GM18909 (cell line): ENCODE measurements at regions not wholly inside any gene's neighbourhood (a gene's known extent, or its start where the extent isn't known, plus 50 kb on each side); places are given as distances from the start of the nearest gene placed in this dataset.

ENCODE experiments used
- ATAC-seq: cut with Tn5 transposase; IDR thresholded peaks from one replicate; pipeline ENCODE4 v1.9.1; 2021; ENCODE audit warnings: mild to moderate bottlenecking; ENCODE audit not compliant: unreplicated experiment, poor library complexity

DNA sequence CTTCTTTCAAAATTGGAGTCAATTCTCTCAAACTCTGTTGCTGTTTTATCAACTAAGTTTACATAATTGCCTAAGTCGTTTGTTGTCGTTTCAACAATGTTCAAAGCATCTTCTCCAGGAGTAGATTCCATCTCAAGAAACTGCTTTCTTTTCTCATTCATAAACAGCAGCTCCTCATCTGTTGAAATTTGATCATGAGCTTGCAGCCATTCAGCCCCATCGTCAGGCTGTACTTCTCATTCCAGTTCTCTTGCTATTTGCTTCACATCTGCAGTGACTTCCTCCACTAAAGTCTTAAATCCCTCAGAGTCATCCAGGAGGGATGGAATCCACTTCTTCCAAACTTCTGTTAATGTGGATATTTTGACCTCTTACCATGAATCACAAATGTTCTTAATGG lies 230.6 kb downstream of the IRF8 start:
- no peak for ATAC-seq

DNA sequence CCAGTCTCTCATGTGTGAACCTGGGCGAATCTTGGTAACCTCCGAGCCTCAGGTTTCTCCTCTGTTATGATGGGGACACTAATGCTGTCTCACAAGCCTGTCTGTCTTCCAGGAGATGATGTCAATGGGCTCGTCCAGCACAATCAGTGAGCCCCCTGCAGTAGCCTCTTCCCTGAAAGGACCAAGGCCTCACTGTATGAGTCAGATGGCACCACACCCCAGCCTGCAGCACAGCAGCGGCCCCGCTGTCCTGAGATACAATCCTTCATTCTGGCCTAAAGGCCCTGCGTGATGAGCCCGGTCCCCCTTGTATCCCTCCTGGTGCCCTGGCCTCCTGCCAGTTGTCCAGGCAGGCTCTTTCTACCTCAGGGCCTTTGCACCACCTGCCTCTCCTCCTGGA lies 234.4 kb downstream of the IRF8 start:
- ATAC-seq, result no peak

DNA sequence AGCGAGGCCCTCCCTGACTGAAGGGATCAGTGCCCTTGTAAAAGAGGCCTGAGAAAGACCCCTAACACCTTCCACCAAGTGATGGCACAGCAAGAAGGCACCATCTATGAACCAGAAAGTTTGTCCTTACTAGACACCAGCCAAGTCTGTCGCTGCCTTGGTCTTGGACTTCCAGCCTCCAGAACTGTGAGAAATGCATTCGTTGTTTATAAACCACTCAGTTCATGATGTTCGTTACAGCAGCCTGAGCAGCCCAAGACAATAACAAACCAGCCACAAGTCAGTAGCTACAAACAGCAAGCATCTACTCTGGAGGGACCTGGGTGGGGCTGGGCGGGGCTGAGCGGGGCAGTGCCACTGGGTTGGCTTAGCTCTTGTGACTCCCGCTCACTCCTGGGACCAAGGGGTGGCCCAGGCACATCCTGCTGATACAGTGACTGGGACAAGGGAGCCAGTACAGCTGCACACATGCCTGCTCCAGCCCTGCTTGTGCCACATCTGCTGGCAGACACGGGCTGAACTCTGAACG lies 234.9 kb downstream of the IRF8 start:
- ATAC-seq, result no peak

DNA sequence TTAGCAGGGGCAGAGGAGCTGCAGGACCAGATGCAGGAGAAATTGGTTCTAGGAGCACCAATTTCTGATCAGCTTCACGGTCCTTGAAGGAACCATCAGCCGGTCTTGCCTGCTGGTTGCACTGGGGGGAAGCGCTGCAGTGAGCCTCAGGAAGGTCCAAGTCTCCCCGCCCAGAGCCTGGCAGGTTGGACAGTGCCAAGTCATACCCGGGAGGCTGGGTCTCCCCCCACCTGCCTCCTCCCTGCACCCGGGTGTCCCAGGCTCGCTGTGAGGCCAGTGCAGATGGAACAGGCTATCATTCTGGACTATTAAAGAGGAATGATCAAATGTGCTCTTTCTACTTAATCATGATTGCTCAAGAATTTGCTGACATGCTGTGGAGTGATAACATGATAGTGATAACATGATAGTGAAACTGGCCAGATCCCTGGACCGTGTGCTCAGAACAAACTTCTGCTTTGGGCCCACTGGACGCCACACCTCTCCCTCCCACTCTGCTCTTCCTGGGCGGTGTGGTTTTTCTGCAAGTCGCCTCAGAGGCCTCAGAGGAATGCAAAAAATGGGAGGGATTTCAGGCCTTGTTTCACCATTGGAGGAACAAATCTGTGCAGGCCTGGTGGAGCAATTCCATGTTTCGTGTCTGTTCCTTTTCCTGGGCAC lies 236.0 kb downstream of the IRF8 start:
- no peak for ATAC-seq

DNA sequence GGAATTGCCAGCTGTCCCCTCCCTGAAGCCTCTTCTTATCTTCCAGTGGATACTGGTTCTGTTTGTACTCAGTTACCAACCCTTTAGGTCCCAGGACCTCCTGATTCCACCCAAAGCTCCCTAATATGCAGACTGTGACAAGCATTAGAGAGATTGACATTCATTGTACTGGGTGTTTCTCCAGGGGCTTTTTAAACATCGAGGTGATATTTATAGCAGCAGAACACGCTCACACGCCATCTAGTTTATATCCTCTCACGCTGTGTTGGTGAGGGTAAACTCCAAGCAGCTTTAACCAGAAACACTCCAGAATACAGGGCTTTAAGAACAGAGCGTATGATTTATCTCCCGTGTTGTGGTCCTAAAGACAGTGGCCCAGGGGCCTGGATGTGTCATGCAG lies 238.4 kb downstream of the IRF8 start:
- ATAC-seq, result no peak

DNA sequence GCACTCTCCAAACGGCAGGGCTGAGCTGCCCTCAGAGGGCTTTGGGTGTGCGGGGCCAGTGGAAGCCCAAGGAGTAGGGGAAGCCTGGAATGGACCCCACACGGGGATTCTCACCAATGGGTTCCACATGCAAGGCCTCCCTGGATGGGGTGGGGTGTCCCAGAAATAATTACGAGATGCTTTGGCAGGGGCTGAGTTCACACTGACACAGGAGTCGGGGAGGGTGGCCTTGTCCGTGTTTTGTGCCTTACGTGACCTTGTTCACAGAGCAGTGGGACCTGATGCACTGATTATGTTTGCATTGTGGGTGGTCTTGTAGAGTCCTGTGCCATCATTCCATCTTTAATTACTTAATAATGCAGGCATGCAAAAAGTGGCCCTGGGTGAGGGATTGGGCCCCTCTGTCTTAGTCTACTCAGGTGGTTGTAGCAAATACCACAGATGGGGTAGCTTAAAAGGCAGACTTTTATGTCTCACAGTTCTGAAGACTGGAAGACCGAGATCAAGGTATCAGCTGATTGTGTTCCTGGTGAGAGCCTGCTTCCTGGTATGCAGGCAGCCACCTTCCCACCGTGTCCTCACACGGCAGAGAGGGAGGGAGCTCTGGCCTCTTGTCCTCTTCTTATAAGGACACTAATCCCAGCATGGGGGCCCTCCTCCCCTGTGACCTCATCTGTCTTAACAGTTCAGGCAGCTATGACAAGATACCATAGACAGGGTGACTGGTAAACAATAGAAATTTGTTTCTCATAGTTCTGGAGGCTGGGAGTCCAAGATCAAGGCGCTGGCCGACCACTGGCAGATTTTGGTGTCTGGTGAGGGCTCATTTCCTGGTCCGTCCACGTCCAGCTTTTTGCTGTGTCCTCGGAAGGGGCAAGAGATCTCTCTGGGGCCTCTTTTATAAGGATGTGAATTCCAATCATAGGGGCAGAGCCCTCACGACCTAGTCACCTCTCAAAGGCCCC lies 239.4 kb downstream of the IRF8 start:
- ATAC-seq, result no peak

DNA sequence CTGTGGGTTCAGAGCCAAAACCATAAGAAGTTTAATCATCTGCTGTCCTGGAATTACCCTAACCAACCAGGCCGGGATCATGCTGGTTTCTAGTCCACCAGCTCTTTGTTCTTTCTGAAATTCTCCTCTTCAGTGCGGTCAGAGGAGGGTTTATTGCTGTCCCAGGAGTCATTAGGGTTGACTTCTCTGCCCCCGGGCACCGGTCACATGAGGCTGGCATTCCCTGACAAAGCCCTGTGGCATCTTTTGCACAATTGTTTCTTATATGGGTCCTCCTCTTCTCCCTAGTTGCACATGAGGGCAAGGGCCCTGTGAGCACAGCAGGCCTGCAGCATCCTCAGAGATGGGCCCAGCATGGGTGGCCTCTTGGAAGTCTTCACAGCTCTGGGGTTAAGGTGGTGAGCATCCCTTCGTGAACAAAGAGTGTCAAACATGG lies 243.9 kb downstream of the IRF8 start:
- no peak for ATAC-seq

DNA sequence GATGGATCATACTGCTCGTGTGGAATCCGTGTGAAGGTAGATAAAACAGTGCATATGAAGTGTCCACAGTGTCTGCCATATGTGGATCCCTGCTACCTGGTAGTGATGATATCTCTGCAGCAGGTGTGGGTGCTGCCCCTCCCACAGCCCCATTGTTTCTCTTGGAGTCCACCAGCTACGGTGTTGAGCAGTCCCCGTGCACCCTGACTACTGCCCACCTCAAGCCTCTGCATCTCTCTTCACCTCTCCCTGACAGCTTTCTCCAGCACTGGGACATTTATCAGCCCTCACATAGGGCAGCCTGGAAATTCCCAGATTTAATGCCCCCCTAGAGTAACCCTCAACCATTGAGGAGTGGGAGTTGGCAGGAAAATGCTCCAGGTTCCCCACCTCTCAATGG lies 244.7 kb downstream of the IRF8 start:
- no peak for ATAC-seq

DNA sequence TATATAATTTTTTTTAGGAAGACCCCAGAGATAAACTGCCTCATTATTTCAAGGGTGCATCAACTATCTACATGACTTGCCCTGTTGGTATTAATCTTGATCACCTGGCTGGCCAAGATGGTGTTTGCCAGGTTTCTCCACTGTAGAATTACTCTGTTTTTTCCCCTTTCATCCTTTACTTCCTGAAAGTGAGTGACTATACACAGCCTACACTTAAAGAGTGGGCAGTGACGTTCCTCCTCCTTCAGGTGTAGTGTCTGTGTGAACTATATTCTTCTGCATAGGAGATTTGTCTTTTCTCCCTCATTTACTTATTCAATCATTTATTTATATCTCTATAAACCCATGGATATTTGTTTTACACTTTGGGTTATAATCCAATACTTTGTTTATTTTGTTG lies 246.7 kb downstream of the IRF8 start:
- no peak for ATAC-seq

DNA sequence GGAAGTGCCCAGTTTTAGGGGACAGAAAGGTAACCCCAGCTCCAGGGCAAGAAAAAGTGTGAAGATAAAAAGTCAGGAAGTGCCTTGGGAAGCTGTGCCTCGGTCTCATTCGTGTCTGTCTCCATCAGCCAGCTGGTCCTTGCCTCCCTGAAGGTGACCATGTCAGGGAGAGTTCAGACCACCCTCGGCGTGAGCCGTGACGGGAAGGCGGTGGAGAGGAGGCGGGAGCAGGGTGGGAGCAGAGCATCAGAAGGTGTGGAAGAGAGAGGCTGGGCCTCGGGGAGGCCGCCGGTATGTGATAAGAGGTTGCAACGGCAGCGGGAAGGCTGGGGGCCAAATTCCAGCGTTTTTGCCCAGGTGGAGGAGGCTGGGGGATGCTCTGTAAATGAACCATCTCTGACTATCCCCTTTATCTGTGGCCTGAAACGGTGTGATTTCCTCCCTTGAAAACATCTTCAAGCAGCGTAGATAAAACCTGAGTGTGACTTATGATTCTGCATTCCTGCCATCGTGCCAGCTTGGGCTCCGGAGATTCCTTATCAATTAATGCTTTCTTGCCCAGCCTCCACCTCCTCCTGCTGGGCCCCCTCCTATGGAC lies 251.8 kb downstream of the IRF8 start:
- no peak for ATAC-seq

DNA sequence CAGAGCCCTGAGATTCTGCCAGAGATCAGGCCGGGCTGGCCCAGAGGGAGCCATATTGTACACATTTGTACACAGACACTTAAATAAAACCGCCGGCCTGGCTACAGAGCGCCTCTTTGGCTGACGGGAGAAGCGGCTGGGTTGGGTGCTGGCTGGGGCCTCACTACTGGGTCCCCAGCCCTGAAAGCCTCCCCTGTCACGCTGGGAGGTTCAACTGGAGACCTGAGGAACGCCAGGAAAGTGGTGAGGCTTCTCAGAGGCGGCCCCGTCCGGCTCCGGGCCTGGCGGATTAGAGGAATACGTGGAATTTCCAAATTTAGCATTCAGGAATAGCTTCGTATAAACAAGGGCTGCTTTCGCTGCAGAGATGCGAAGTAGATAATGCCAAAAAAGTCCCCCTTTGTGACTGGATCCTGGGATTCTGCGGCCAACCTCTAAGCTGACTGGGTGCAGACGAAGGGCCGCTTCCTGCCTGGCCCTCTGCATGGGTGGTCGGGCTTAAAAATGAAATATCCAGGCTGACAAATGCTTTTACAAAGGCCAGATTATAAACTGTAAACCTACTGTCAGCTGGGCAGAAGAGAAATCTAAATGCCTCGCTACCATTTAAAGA lies 252.4 kb downstream of the IRF8 start:
- ATAC-seq, result no peak

DNA sequence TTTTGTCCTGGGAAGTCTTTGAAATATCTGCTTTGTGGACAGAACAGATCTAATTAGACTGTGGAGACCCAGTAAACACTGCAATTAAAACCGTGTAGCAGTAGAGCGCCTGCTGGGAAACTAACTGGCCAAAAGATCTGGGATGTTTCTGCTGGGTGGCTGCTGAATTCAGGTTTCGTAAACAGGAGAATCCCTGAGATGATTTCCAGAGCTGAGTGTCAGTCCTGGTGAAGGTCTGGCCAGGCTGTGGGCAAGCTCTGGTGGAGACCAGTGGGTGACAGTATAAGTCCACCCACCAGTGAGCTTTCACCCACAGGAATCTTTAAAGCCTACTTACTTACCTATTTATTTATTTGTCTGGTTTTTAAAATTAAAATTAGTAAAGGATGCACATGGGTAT lies 257.2 kb downstream of the IRF8 start:
- ATAC-seq, result no peak

DNA sequence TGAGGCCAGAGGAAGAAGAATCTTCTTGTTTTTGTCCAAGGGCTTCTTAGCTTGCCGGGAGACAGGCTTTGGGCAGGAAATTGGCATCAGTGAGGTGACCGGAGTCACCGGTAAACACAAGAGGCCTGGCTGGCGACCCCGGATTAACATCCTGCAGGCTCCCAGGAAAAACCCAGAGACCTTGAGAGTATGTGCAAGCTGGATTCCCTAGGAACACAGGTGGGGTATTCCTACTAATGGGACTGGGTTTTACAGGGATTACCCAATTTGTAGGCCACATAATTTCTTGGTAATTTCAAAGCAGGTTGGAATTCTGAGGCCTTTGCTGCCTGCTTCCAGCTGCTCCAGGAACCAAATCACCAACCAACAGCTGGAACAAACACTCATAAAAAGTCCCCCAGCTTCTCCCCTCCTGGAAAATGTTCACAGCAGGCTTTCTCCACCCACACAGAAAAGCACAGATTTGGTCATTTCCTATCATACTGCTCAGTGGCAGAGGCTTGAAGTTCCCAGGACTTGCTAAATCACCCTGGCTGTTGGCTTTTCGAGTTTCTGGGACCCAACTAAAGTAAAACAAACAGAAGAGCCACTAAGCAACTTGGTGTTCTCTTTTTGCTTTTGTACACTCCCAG lies 258.8 kb downstream of the IRF8 start:
- no peak for ATAC-seq

DNA sequence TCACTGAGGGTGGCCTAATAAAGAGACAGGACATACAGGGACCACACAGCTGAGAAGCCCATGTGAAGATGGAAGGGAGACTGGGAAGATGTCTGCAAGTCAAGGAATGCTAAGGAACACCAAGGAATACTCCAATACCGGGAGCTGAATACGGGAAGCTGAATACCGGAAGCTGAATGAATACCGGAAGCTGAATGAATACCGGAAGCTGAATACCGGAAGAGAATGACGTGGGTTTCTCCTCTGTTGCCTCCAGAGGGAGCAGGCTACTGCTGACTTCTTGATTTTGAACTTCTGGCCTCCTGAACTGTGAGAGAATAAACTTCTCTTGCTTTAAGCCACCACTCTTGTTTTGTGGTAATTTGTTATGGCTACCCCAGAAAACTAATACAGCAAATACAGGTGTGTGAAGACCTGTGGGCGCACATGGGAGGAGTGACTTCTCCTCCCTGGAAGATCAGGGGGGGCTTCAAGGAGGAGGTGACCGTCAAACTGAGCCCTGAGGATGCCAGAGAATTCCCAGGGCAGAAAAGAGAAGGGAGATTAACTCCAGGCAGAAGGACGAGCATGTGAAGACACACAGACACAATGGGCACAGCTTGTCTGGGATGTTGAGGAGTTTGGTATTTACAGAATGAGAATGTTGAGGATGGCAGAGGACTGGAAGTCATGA lies 259.9 kb downstream of the IRF8 start:
- no peak for ATAC-seq

DNA sequence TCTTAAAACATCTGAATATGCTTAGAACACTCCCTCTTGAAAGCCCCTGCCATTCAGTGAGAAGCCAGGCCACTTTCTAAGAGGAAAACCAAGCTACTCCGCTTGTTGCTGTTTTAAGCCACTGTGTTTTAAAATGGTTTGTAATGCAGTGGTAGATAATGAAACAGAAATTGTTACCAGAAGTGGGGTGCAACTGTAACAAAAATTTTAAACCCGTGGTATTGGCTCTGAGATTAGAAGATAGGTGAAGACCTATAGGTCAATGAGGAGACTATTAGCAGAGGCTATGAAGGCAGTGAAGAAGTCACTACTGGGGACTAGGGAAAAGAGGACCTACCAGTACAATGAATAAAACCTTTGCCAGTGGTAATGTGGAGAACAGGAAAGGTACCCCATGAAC lies 266.5 kb downstream of the IRF8 start:
- ATAC-seq, result no peak

DNA sequence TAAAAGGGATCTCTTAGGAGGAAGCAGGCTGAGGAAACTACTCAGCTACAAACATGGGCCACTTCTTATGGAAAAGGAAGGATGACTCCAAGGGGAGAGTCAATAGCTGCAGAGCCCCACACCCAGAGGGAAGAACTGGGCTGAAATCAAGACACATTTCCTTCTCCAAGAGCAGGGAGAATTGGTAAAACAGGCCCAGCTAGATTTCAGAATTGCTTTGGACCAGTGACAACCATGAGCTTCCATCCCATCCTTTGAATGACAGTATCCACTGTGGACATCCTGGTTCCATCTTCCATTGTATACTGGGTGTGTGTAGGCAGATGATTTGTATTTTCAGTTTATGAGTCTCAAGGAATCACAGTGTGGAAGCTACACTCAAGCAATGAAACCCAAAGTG lies 267.5 kb downstream of the IRF8 start:
- no peak for ATAC-seq

DNA sequence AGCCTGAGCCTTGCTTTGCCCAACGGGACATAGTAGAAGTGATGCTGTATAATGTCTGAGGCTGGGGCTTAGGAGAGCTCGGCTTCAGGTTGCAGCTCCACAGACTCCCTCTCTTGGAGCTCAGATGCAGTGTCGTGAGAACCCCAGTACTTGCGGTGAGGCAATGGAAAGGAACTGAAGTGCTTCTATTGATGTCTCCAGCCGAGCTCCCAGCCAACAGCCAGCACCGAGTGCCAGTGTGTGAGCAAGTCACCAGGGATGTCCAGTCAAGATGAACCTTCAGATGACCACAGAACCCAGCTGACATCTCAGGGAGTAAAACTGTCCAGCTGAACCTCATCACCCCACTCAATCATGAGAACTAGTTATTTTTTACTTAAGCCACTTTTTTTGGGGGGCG lies 268.1 kb downstream of the IRF8 start:
- ATAC-seq, result no peak

DNA sequence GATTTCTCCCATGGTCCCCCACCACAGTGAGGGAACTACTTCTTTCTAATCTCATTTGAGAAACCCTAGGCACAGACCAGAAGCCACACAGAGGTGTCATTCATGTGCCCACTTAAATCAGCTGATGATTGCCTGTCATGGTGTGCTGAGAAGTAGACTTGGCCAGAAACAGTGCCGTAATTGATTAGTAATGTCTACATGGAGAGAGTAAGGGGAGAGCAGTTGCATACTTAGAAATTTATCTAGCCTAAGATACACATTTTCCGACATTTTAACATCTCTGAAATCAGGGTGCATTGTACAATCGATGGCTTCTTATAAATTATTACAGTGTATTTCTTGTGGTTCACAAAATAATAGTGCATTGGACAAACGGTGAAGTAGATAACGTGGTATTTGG lies 271.8 kb downstream of the IRF8 start:
- no peak for ATAC-seq

DNA sequence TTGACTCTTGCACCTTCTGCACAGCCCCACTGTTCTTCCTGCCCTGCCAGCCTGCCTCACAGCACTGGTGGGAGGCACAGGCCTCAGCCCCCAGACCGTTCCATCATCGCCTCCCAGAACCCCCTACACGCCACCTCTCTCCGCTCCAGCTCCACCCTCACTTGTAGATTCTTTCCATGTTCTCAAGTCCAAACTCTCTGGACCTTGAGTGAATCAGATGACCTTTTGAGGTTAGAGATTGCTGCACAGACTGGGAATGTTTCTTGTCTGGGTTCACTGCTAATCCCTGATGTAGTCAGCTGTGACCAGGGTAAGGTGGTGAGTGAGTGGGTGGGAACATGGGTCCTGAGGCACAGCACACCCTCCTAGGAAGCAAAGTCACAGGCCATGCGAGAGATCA lies 272.4 kb downstream of the IRF8 start:
- no peak for ATAC-seq

DNA sequence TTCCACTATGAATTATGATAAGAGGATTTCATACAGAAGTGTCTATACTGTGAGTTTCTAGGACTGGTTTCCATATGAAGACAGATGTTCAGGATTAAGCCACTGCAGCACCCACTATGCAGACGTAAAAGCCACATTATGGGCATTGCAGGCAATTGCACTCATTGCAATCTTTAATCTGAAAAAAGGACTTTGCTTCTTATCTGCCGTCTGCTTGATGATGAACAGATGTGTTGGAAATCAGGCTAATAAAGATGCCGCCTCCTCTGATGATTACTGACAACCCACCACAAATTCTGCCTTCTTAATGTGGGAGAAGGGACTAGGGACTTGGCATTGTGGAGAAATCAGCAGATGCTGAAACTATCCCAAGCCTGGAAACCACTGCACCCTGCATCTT lies 276.9 kb downstream of the IRF8 start:
- ATAC-seq, result no peak
